Common myeloid progenitor, CD34-positive (primary cell): ENCODE measurements at regions not wholly inside any gene's neighbourhood (a gene's known extent, or its start where the extent isn't known, plus 50 kb on each side); places are given as distances from the start of the nearest gene placed in this dataset.

Experiments used
- CTCF ChIA-PET: fragments of 350-600 bp; sonication (Branson Sonifier 250); formaldehyde crosslinking; loops from one replicate; lab custom pipeline; 2021; ENCODE audit warnings: antibody characterized with exemption; lab: Charles Lee
- POLR2A ChIA-PET: fragments of 350-600 bp; sonication (Branson Sonifier 250); formaldehyde crosslinking; loops from one replicate; lab custom pipeline; 2021; ENCODE audit warnings: antibody characterized with exemption; lab: Charles Lee
- DNase-seq, 3 donors: peaks; one replicate each; pipeline versions ENCODE4 v3.0.0 to v3.0.0-alpha.2; 2013
- H3K27ac ChIP-seq, 2 experiments: 1 replicate in 1 of 2; 2 replicates in 1 of 2; pipeline ENCODE4 v1.7.0; 2013; ENCODE audit warnings: inconsistent platforms in 2 of 2, low read length in 2 of 2, mild to moderate bottlenecking in 2 of 2, low read depth in 1 of 2, moderate library complexity in 1 of 2; ENCODE audit not compliant: severe bottlenecking in 2 of 2, insufficient read depth in 1 of 2, poor library complexity in 1 of 2
- H3K27me3 ChIP-seq, 5 experiments: replicated peaks in 2 of 5; 1 replicate in 3 of 5; 2 replicates in 2 of 5; pipeline versions ENCODE4 v1.6.1 to v1.7.0; 2013; ENCODE audit warnings: low read length in 4 of 5, mild to moderate bottlenecking in 2 of 5, moderate library complexity in 2 of 5, inconsistent platforms in 1 of 5; ENCODE audit not compliant: insufficient read depth in 5 of 5, control insufficient read depth in 4 of 5
- H3K36me3 ChIP-seq, 4 experiments: 1 replicate in 2 of 4; 2 replicates in 2 of 4; pipeline versions ENCODE4 v1.6.1 to v1.7.0; 2013; ENCODE audit warnings: low read length in 3 of 4, control low read depth in 1 of 4, mild to moderate bottlenecking in 1 of 4; ENCODE audit not compliant: control insufficient read depth in 4 of 4, insufficient read depth in 4 of 4
- H3K4me1 ChIP-seq, 4 experiments: 1 replicate in 3 of 4; 2 replicates in 1 of 4; pipeline versions ENCODE4 v1.6.1 to v1.7.1; 2013; ENCODE audit warnings: low read length in 3 of 4, mild to moderate bottlenecking in 3 of 4, control low read depth in 1 of 4, inconsistent platforms in 1 of 4, moderate library complexity in 1 of 4; ENCODE audit not compliant: control insufficient read depth in 4 of 4, insufficient read depth in 4 of 4; ENCODE audit errors: control extremely low read depth in 1 of 4
- H3K4me3 ChIP-seq, 7 experiments: 1 replicate in 4 of 7; 2 replicates in 3 of 7; pipeline versions ENCODE4 v1.5.1 to v1.7.0; 2013; ENCODE audit warnings: mild to moderate bottlenecking in 7 of 7, low read length in 6 of 7, moderate library complexity in 6 of 7, inconsistent platforms in 2 of 7, low read depth in 2 of 7, control low read depth in 1 of 7; ENCODE audit not compliant: insufficient read depth in 4 of 7, control insufficient read depth in 1 of 7; ENCODE audit errors: extremely low read depth in 1 of 7
- H3K9me3 ChIP-seq, 5 experiments: 1 replicate in 4 of 5; 2 replicates in 1 of 5; pipeline versions ENCODE4 v1.6.1 to v1.7.1; 2013; ENCODE audit warnings: low read length in 4 of 5, mild to moderate bottlenecking in 2 of 5, inconsistent platforms in 1 of 5, low read depth in 1 of 5, moderate library complexity in 1 of 5; ENCODE audit not compliant: control insufficient read depth in 4 of 5, insufficient read depth in 2 of 5; ENCODE audit errors: control extremely low read depth in 1 of 5
- WGBS: methylation state at CpG from one replicate; pipeline ENCODE4 v1.1.5; 2013; ENCODE audit not compliant: insufficient coverage; 5-methylcytosine and 5-hydroxymethylcytosine counted together

DNA sequence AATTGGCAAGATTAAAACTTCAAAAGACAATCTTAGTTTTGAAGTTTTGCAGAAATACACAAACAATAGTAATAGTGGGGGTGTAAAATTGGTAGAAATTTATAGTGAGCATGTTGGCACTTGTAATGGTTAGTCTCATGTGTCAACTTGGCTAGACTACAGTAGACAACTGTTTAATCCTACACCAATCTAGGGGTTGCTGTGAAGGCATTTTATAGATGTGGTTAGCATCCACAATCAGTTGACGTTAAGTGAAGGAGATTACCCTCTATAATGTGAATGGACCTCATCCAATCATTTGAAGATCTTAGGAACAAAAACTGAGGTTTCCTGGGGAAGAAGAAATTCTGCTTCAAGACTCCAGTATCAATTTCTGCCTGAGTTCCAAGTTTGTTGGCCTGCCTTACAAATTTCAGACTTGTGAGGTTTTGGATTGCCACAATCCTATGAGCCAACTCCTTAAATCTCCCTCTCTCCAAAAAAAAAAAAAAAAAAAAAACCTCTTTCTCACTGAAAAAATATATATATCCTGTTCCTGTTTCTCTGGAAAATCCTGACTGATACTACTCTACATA is 531.6 kb upstream of the IGFBP3 start:
- DNase-seq = no peak
- Histone ChIP-seq H3K36me3 (no peaks in the 10 kb centered on the region), H3K4me1 (no peaks in the 10 kb centered on the region), H3K4me3 (no peak overlapping the region), H3K27me3 (no peaks in the 10 kb centered on the region), H3K27ac (no peak overlapping the region), H3K9me3 (peaks cover 0 to 4% (median 0%) of the 10 kb centered on the region in 5 experiments)
- ChIA-PET CTCF (no interaction called here), POLR2A (no interaction called here)
- WGBS = no CpG with 5 or more reads among the region's 1 CpG

DNA sequence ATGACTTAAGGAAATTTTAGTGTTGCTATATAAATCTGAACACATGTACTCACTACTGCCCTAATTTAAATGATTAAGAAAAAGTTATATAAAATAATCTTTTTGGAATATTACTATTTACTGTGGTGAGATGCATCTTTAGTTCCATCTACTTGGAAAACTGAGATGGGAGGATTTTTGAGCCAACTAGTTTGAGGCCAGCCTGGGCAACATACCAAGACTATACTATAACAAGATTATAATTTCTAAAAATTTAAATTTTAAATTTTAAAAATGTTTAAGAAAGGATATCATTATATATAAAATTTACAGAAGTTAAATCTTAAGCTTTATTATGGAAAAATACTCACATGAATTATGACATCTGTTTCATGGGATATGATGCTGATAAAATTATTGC is 530.8 kb upstream of the IGFBP3 start:
- H3K27me3 ChIP-seq = no peaks in the 10 kb centered on the region
- no peak for DNase-seq
- H3K27ac ChIP-seq = no peak overlapping the region
- no peak overlapping the region for H3K4me3 ChIP-seq
- H3K36me3 ChIP-seq = no peaks in the 10 kb centered on the region
- no peaks in the 10 kb centered on the region for H3K4me1 ChIP-seq
- peaks cover 0 to 4% (median 0%) of the 10 kb centered on the region in 5 experiments for H3K9me3 ChIP-seq
- POLR2A ChIA-PET = no interaction called here
- CTCF ChIA-PET = no interaction called here

DNA sequence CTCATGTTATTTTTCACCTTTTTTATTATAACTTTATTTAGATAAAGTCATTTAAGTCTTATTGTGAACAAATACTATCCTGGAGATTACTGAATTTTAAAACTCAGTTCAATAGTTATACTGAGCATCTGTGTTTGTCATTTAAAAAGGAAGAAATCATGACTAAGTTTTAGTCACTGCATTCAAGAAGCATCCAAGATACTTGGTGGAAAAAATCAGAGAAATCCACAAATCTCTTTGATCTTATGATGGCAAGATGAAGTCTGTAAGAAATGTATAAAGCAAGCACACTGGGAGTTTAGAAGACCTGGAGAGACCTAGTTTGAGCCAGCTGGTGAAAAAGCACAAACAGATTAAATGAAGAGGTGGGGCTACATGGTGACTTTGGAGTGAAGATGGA is 529.8 kb upstream of the IGFBP3 start:
- Histone ChIP-seq H3K9me3 (peaks cover 0 to 4% (median under 1%) of the 10 kb centered on the region in 5 experiments), H3K4me1 (no peaks in the 10 kb centered on the region), H3K27ac (no peak overlapping the region), H3K4me3 (no peak overlapping the region), H3K36me3 (no peaks in the 10 kb centered on the region), H3K27me3 (no peaks in the 10 kb centered on the region)
- ChIA-PET CTCF (no interaction called here), POLR2A (no interaction called here)
- no peak for DNase-seq

DNA sequence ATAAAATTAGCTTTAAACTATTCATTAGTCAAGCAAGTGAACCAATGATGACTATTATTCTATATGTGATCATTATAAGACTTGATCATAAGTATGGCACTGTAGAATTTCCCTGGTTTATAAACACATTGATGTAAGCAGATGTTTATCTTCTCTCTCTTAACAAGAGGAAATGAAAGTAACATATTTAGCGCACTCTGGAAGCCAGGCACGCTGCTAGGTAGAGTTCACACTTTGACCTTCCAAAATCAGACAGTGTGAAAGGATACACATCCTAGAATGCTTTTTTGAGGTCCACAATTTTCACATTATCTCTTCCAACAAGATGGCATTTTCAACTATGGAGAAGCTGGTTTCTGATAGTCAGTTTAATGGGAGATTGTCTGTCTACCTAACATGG is 529.4 kb upstream of the IGFBP3 start:
- CTCF ChIA-PET = no interaction called here
- POLR2A ChIA-PET = no interaction called here

DNA sequence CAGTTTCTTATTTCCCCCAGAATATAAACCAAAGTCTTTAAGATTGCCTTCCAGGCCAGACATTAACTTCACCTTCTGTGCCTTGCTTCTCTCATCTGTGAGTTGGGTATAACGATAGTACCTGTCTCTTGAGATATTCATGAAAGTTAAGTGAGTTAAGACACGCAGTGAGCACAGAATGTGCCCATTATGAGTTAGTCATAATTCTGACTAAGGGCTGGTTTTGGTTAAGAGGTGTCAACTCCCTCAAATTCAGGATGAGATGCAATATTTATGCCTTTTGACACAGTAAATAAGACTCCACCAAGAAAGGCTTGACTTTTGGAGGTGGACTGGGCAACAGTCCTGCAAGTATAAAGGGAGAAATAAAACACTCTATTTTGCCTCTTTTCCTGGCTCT is 528.7 kb upstream of the IGFBP3 start:
- no peak for DNase-seq
- Histone ChIP-seq H3K4me1 (no peaks in the 10 kb centered on the region), H3K4me3 (no peak overlapping the region), H3K27ac (no peak overlapping the region), H3K36me3 (no peaks in the 10 kb centered on the region), H3K27me3 (no peaks in the 10 kb centered on the region), H3K9me3 (peaks cover 0 to 4% (median 1%) of the 10 kb centered on the region in 5 experiments)
- ChIA-PET POLR2A (no interaction called here), CTCF (no interaction called here)
- 100% methylated on average over 2 of the region's 2 CpGs for WGBS

More for the DNA sequence above, 529.4 kb upstream of the IGFBP3 start:
- no peaks in the 10 kb centered on the region for H3K36me3 ChIP-seq
- H3K27me3 ChIP-seq = no peaks in the 10 kb centered on the region
- WGBS = 71% methylated on average over 2 of the region's 2 CpGs
- no peak for DNase-seq
- no peak overlapping the region for H3K27ac ChIP-seq
- H3K9me3 ChIP-seq = peaks cover 0 to 4% (median 1%) of the 10 kb centered on the region in 5 experiments
- H3K4me1 ChIP-seq = no peaks in the 10 kb centered on the region
- H3K4me3 ChIP-seq = no peak overlapping the region

DNA sequence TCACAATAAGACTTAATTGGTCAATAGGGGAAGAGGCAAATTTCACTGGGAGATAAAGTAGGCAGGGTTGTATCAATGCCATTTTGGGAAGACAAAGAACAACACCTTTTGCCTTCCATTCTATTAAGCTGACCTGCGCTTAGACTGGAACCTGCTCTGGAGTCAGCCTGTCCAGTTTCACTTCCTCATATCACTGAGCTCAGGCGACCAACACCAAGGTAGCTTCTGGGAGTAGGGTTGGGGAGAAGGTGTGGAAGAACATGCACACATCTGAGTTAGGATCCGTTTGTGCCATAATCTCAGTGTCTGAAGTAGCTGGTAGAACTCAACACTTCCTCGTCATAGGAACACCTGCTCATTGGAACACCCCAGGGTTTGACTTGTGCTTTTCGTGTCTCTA is 527.4 kb upstream of the IGFBP3 start:
- no peak overlapping the region for H3K4me3 ChIP-seq
- peaks cover 0 to 2% (median 0%) of the 10 kb centered on the region in 5 experiments for H3K9me3 ChIP-seq
- 100% methylated on average over 3 of the region's 5 CpGs for WGBS
- H3K27ac ChIP-seq = no peak overlapping the region
- H3K36me3 ChIP-seq = no peaks in the 10 kb centered on the region
- ChIA-PET POLR2A (no interaction called here), CTCF (no interaction called here)
- DNase-seq = no peak
- no peaks in the 10 kb centered on the region for H3K27me3 ChIP-seq
- H3K4me1 ChIP-seq = no peaks in the 10 kb centered on the region

DNA sequence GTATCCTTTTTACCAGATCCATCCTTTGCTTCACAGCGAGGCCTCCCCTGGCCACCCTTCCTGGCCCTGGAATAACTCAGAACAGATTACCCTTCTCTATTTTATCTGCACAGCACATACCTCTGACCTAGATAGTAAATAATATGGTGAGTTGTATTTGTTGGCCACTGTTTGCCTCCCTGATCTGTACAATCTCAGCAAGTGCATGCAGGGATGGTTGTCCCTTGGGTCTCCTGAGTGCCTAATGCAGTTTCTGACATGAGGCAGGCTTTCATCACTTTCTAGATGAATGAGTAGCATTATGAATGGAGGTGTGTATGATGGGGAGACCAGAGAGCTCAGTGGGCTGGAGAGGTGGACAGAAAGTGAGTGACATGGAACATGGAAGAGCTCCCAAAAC is 525.1 kb upstream of the IGFBP3 start:
- Histone ChIP-seq H3K4me3 (no peak overlapping the region), H3K36me3 (no peaks in the 10 kb centered on the region), H3K9me3 (peaks cover 0 to 2% (median 0%) of the 10 kb centered on the region in 5 experiments), H3K27me3 (no peaks in the 10 kb centered on the region), H3K27ac (no peak overlapping the region), H3K4me1 (no peaks in the 10 kb centered on the region)
- CTCF ChIA-PET = no interaction called here
- no CpG with 5 or more reads among the region's 1 CpG for WGBS
- DNase-seq = no peak
- POLR2A ChIA-PET = no interaction called here
